ENCODE measurements at regions not wholly inside any gene's neighbourhood (a gene's known extent, or its start where the extent isn't known, plus 50 kb on each side); places are given as distances from the start of the nearest gene placed in this dataset.

DNA sequence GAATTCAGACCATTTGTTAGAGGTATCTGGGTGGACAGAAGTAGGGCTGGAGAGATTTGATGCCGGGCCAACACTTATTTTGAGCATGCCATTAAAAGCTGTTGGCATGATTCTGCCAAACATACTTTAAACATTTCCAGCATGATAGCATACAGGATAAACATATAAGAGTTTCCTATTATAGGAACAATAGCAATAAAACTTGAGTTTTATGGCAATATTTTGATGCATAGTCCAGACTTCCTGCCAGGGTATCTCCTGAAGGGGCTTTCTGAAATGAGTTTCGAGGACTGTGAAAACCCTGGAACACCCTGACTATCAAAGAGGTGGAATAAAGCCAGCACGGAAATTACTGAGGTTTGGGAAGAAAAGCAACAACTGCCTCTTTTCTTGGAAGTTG, 1398.0 kb upstream of the NXPH2 start:
- DNase-seq: no peak
- 72 to 73% methylated on average over 3 of the region's 3 CpGs for WGBS, 2 donors
- Histone ChIP-seq H3K27ac (no peak overlapping the region), H3K4me3 (no peak overlapping the region), H3K9me3 (no peaks in the 10 kb centered on the region), H3K27me3 (no peaks in the 10 kb centered on the region), H3K36me3 (ENCODE audit: low read depth, missing control alignments) (no peaks in the 10 kb centered on the region), H3K4me1 (no peaks in the 10 kb centered on the region)
- intact Hi-C loops (cut with DNase I; ENCODE audit: low total_unique reads): no loop called here
- TF ChIP-seq POLR2A (IDR thresholded peaks at IDR 0.05) (no peak), CTCF (IDR thresholded peaks at IDR 0.05) (no peak)

GRCh38 chr2:140177086-140177485, 1396.9 kb upstream of the NXPH2 start:
- no peak overlapping the region for H3K4me3 ChIP-seq
- no peaks in the 10 kb centered on the region for H3K36me3 ChIP-seq (ENCODE audit: low read depth, missing control alignments)
- no peaks in the 10 kb centered on the region for H3K9me3 ChIP-seq
- no peaks in the 10 kb centered on the region for H3K4me1 ChIP-seq
- H3K27ac ChIP-seq: no peak overlapping the region
- H3K27me3 ChIP-seq: no peaks in the 10 kb centered on the region
- WGBS, 2 donors: 88 to 91% methylated on average over 3 of the region's 3 CpGs
- no peak for TF ChIP-seq CTCF (IDR thresholded peaks at IDR 0.05)
- TF ChIP-seq POLR2A (IDR thresholded peaks at IDR 0.05): no peak
- DNase-seq: no peak
- intact Hi-C loops (cut with DNase I; ENCODE audit: low total_unique reads): no loop called here

DNA sequence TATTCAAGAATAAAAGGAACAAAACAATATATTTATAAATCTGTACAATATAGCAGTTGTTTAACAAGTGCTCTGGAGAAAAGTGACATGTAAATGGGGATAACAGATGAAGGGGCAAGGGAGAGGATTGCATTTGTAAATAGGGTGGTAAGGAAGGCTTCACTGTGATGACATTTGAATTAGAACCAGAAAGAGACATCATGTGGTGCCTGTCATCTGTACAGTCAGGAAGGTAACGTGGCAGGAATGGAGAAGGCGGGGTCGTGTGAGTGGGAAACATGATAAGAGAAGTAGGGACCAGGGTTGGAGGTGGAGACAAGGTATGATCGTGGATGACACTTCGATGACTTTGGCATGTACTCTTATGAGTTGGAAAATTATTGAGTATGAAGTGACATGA, 1393.6 kb upstream of the NXPH2 start:
- Histone ChIP-seq H3K36me3 (ENCODE audit: low read depth, missing control alignments) (no peaks in the 10 kb centered on the region), H3K4me1 (no peaks in the 10 kb centered on the region), H3K9me3 (no peaks in the 10 kb centered on the region), H3K27me3 (no peaks in the 10 kb centered on the region), H3K27ac (no peak overlapping the region), H3K4me3 (no peak overlapping the region)
- 85 to 89% methylated on average over 5 of the region's 5 CpGs for WGBS, 2 donors
- intact Hi-C loops (cut with DNase I; ENCODE audit: low total_unique reads): no loop called here
- no peak for TF ChIP-seq CTCF (IDR thresholded peaks at IDR 0.05)
- TF ChIP-seq POLR2A (IDR thresholded peaks at IDR 0.05): no peak
- DNase-seq: no peak

DNA sequence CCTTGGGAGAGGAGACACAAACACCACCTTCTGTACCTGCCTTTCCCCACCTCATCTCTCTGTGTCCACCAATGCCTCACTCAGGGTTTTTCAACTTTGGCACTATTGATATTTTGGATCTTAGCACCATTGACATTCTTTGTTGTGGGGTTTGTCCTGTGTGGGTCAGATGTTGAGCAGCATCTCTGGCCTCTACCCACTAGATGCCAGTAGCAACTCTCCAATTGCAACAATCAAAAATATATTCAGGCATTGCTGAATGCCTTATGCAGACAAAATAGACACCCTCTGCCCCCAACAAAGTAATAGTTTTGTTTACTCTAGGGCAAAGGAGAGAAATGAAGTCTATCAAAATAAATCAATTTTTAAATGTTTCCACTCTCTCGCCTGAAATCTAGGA, 1384.3 kb upstream of the NXPH2 start:
- Histone ChIP-seq H3K9me3 (no peaks in the 10 kb centered on the region), H3K4me1 (no peaks in the 10 kb centered on the region), H3K4me3 (no peak overlapping the region), H3K27ac (no peak overlapping the region), H3K27me3 (no peaks in the 10 kb centered on the region), H3K36me3 (ENCODE audit: low read depth, missing control alignments) (no peaks in the 10 kb centered on the region)
- 65 to 81% methylated on average over 1 of the region's 1 CpG for WGBS, 2 donors
- no peak for TF ChIP-seq CTCF (IDR thresholded peaks at IDR 0.05)
- no peak for TF ChIP-seq POLR2A (IDR thresholded peaks at IDR 0.05)
- intact Hi-C loops (cut with DNase I; ENCODE audit: low total_unique reads): no loop called here
- DNase-seq: no peak

DNA sequence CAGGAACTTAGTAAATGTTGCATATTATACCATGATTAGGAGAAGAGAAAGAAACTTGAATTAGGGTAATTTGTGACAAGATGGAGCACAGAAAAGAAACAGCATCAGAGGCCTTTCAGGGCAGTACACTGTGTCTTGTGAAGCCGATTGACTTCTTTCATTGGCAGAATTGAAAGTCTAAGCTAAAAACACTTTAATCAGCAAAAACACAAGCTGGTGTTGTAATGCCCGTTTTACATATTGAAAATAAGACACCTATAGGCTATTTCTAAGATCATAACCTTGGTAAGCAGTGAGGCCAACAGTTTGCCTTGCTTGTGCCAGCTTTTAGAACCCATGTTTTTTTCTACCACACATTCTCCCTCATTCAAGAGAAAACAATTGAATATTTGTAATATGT, 1378.1 kb upstream of the NXPH2 start:
- Histone ChIP-seq H3K27ac (no peak overlapping the region), H3K27me3 (no peaks in the 10 kb centered on the region), H3K4me3 (no peak overlapping the region), H3K4me1 (no peaks in the 10 kb centered on the region), H3K9me3 (no peaks in the 10 kb centered on the region), H3K36me3 (ENCODE audit: low read depth, missing control alignments) (no peaks in the 10 kb centered on the region)
- no peak for TF ChIP-seq POLR2A (IDR thresholded peaks at IDR 0.05)
- no peak for TF ChIP-seq CTCF (IDR thresholded peaks at IDR 0.05)
- intact Hi-C loops (cut with DNase I; ENCODE audit: low total_unique reads): no loop called here
- DNase-seq: no peak
- 66 to 73% methylated on average over 2 of the region's 2 CpGs for WGBS, 2 donors

Measured in testis (tissue), 2 donors.